ENCODE measurements at regions not wholly inside any gene's neighbourhood (a gene's known extent, or its start where the extent isn't known, plus 50 kb on each side); places are given as distances from the start of the nearest gene placed in this dataset.

DNA sequence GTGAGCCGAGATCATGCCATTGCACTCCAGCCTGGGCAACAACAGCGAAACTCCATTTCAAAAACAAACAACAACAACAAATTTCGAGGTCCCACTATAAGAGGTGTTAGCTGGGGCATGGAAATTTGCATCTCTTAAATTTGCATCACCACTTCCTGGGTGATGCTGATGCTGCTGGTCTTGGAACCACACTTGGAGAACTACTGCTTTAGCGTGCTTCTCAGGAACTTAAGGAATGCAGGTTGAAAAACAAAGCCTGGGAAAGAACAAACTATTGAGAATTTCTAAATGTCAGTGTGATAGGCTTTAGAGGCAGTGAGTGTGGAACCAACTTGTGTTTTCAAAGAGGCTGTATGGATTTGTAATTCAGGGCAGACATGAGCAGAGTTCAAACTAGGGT is 858.4 kb upstream of the ARPP21 start:
- TF ChIP-seq, protein P1, sequence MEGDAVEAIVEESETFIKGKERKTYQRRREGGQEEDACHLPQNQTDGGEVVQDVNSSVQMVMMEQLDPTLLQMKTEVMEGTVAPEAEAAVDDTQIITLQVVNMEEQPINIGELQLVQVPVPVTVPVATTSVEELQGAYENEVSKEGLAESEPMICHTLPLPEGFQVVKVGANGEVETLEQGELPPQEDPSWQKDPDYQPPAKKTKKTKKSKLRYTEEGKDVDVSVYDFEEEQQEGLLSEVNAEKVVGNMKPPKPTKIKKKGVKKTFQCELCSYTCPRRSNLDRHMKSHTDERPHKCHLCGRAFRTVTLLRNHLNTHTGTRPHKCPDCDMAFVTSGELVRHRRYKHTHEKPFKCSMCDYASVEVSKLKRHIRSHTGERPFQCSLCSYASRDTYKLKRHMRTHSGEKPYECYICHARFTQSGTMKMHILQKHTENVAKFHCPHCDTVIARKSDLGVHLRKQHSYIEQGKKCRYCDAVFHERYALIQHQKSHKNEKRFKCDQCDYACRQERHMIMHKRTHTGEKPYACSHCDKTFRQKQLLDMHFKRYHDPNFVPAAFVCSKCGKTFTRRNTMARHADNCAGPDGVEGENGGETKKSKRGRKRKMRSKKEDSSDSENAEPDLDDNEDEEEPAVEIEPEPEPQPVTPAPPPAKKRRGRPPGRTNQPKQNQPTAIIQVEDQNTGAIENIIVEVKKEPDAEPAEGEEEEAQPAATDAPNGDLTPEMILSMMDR (IDR thresholded peaks at IDR 0.05; ENCODE audit: insufficient read depth, low read length): no peak
- TF ChIP-seq, protein P2, sequence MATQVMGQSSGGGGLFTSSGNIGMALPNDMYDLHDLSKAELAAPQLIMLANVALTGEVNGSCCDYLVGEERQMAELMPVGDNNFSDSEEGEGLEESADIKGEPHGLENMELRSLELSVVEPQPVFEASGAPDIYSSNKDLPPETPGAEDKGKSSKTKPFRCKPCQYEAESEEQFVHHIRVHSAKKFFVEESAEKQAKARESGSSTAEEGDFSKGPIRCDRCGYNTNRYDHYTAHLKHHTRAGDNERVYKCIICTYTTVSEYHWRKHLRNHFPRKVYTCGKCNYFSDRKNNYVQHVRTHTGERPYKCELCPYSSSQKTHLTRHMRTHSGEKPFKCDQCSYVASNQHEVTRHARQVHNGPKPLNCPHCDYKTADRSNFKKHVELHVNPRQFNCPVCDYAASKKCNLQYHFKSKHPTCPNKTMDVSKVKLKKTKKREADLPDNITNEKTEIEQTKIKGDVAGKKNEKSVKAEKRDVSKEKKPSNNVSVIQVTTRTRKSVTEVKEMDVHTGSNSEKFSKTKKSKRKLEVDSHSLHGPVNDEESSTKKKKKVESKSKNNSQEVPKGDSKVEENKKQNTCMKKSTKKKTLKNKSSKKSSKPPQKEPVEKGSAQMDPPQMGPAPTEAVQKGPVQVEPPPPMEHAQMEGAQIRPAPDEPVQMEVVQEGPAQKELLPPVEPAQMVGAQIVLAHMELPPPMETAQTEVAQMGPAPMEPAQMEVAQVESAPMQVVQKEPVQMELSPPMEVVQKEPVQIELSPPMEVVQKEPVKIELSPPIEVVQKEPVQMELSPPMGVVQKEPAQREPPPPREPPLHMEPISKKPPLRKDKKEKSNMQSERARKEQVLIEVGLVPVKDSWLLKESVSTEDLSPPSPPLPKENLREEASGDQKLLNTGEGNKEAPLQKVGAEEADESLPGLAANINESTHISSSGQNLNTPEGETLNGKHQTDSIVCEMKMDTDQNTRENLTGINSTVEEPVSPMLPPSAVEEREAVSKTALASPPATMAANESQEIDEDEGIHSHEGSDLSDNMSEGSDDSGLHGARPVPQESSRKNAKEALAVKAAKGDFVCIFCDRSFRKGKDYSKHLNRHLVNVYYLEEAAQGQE (IDR thresholded peaks at IDR 0.05; ENCODE audit: insufficient replicate concordance, low read depth): no peak
- TF ChIP-seq POLR2AphosphoS5 (IDR thresholded peaks at IDR 0.05; ENCODE audit: low read depth) (no peak), GABPA (IDR thresholded peaks at IDR 0.05; ENCODE audit: low read depth) (no peak), SPI1 (IDR thresholded peaks at IDR 0.05; ENCODE audit: borderline replicate concordance, low read depth) (no peak)

Data from HL-60 (cell line).